GM12878 (cell line): ENCODE measurements at regions not wholly inside any gene's neighbourhood (a gene's known extent, or its start where the extent isn't known, plus 50 kb on each side); places are given as distances from the start of the nearest gene placed in this dataset.

ENCODE experiments used
- ATAC-seq: fragments of 200-7000 bp; cut with Tn5 transposase; 3 replicates; pipeline ENCODE4 v1.9.1; 2020; ENCODE audit warnings: mild to moderate bottlenecking, moderate library complexity
- BruUV-seq: library from RNA; stranded (reverse); fragments of 400-500 nt; replicated peaks from 2 replicates; lab custom pipeline; 2021; lab: Mats Ljungman, UMichigan
- CTCF ChIA-PET: fragments of 300-600 bp; sonication (Branson Sonifier 250); formaldehyde crosslinking; extraction: SDS; loops from one replicate; lab custom pipeline; 2021; ENCODE audit warnings: inconsistent platforms; lab: Yijun Ruan, JAX
- POLR2A ChIA-PET: fragments of 350-600 bp; formaldehyde crosslinking; extraction: SDS; loops from one replicate; lab custom pipeline; 2021; ENCODE audit warnings: inconsistent platforms; lab: Charles Lee
- RAD21 ChIA-PET: fragments of 300-600 bp; sonication (Branson Sonifier 250); formaldehyde crosslinking; loops from one replicate; lab custom pipeline; 2023; ENCODE audit warnings: antibody characterized with exemption; ENCODE audit not compliant: unreplicated experiment; lab: Charles Lee
- SMC1A ChIA-PET: fragments of 300-600 bp; sonication (Branson Sonifier 250); formaldehyde crosslinking; loops from one replicate; lab custom pipeline; 2023; ENCODE audit not compliant: unreplicated experiment, uncharacterized antibody; lab: Charles Lee
- DNase-seq: peaks from one replicate; pipeline ENCODE4 v3.0.0-alpha.2; 2011; ENCODE audit warnings: low read depth, low spot score
- FAIRE-seq: peaks from 3 replicates; lab custom pipeline; 2011; peaks lifted over from hg19 to GRCh38; lab: Jason Lieb, UNC
- H2AFZ ChIP-seq: 2 replicates; pipeline ENCODE4 v1.6.0; 2011; ENCODE audit warnings: low read depth, low read length, control low read depth; ENCODE audit not compliant: control insufficient read depth
- H3K27ac ChIP-seq: 2 replicates; pipeline ENCODE4 v1.5.1; 2011; ENCODE audit warnings: control low read depth; ENCODE audit not compliant: control insufficient read depth, insufficient read depth
- H3K27me3 ChIP-seq, 2 experiments: replicated peaks in 1 of 2; 2 replicates each; pipeline versions ENCODE4 v1.6.0 to v1.6.1; 2011; ENCODE audit warnings: low read length in 1 of 2; ENCODE audit not compliant: control insufficient read depth in 2 of 2, insufficient read depth in 2 of 2
- H3K36me3 ChIP-seq, 2 experiments: 2 replicates each; pipeline ENCODE4 v1.5.1; 2011; ENCODE audit warnings: low read length in 1 of 2; ENCODE audit not compliant: control insufficient read depth in 2 of 2, insufficient read depth in 2 of 2
- H3K4me1 ChIP-seq: 2 replicates; pipeline ENCODE4 v1.6.1; 2011; ENCODE audit warnings: mild to moderate bottlenecking, low read length, moderate library complexity, mixed read lengths; ENCODE audit not compliant: control insufficient read depth, insufficient read depth
- H3K4me2 ChIP-seq: 2 replicates; pipeline ENCODE4 v1.6.0; 2011; ENCODE audit warnings: control low read depth; ENCODE audit not compliant: control insufficient read depth, insufficient read depth
- H3K4me3 ChIP-seq: fragments of 200-600 bp; sonication (generic); 2 replicates; pipeline ENCODE4 v1.5.1; 2016
- H3K79me2 ChIP-seq: 2 replicates; pipeline ENCODE4 v1.6.0; 2011; ENCODE audit warnings: low read length; ENCODE audit not compliant: control insufficient read depth, insufficient read depth
- H3K9ac ChIP-seq: 2 replicates; pipeline ENCODE4 v1.8.0; 2011; ENCODE audit warnings: low read length, control low read depth, mixed read lengths; ENCODE audit not compliant: control insufficient read depth, insufficient read depth
- H3K9me3 ChIP-seq: replicated peaks from 3 replicates; pipeline ENCODE4 v1.5.1; 2011; ENCODE audit warnings: mild to moderate bottlenecking, low read length; ENCODE audit not compliant: control insufficient read depth, insufficient read depth
- H4K20me1 ChIP-seq: 2 replicates; pipeline ENCODE4 v1.6.0; 2011; ENCODE audit not compliant: control insufficient read depth, insufficient read depth
- CEBPB ChIP-seq, 2 experiments: fragments of 150-350 bp in 1 of 2; IDR thresholded peaks; 2 replicates each; pipeline ENCODE4 v1.6.1; 2012 to 2014; ENCODE audit warnings: low read depth in 2 of 2, low read length in 2 of 2, borderline replicate concordance in 1 of 2, inconsistent platforms in 1 of 2
- CUX1 ChIP-seq: IDR thresholded peaks from 2 replicates; pipeline ENCODE4 v1.6.1; 2012; ENCODE audit warnings: improper control_type of control experiment, low read depth, low read length; ENCODE audit not compliant: insufficient replicate concordance
- IKZF1 ChIP-seq: fragments of 450-650 bp; conservative IDR thresholded peaks from 2 replicates; pipeline ENCODE4 v1.6.1; 2017; ENCODE audit warnings: antibody characterized with exemption, mild to moderate bottlenecking
- IRF3 ChIP-seq: fragments of 450-650 bp; IDR thresholded peaks from 2 replicates; pipeline ENCODE4 v1.6.1; 2014; ENCODE audit warnings: mild to moderate bottlenecking
- MLLT1 ChIP-seq: fragments of 450-650 bp; IDR thresholded peaks from 2 replicates; pipeline ENCODE4 v1.6.1; 2016; ENCODE audit warnings: mild to moderate bottlenecking
- MTA3 ChIP-seq: IDR thresholded peaks from 2 replicates; pipeline ENCODE4 v1.6.1; 2012; ENCODE audit warnings: low read length, inconsistent platforms, borderline replicate concordance
- MYB ChIP-seq: fragments of 150-350 bp; IDR thresholded peaks from 2 replicates; pipeline ENCODE4 v1.6.1; 2014; ENCODE audit warnings: mild to moderate bottlenecking, low read depth, low read length, borderline replicate concordance
- RFX5 ChIP-seq: IDR thresholded peaks from 2 replicates; pipeline ENCODE4 v1.6.1; 2011; ENCODE audit warnings: low read depth, low read length, improper control_type of control experiment
- SMAD1 ChIP-seq: fragments of 450-650 bp; IDR thresholded peaks from 2 replicates; pipeline ENCODE4 v1.6.1; 2018; ENCODE audit warnings: mild to moderate bottlenecking, low read depth; ENCODE audit not compliant: partially characterized antibody
- SUPT20H ChIP-seq: IDR thresholded peaks from 2 replicates; pipeline ENCODE4 v1.6.1; 2011; ENCODE audit warnings: low read depth, mild to moderate bottlenecking, low read length, moderate library complexity, borderline replicate concordance; ENCODE audit not compliant: control insufficient read depth
- TARDBP ChIP-seq: IDR thresholded peaks from 2 replicates; pipeline ENCODE4 v1.6.1; 2016; ENCODE audit warnings: borderline replicate concordance
- TCF7 ChIP-seq: IDR thresholded peaks from 2 replicates; pipeline ENCODE4 v1.6.1; 2014; ENCODE audit warnings: antibody characterized with exemption, borderline replicate concordance
- ZNF24 ChIP-seq: fragments of 450-650 bp; IDR thresholded peaks from 2 replicates; pipeline ENCODE4 v1.6.1; 2017; ENCODE audit warnings: antibody characterized with exemption, mild to moderate bottlenecking
- WGBS: methylation state at CpG from one replicate; pipeline ENCODE4 v1.1.6; 2016; ENCODE audit warnings: low lambda C conversion rate; ENCODE audit not compliant: insufficient replicate concordance, insufficient coverage; ENCODE audit errors: missing lambda C conversion rate; 5-methylcytosine and 5-hydroxymethylcytosine counted together
- in situ Hi-C: fragments of 300-500 bp; cut with MboI; formaldehyde crosslinking; loops from 9 replicates; pipeline ENCODE4 v1.14.3; 2018; ENCODE audit warnings: mixed read lengths
- intact Hi-C: fragments of 100-400 bp; cut with micrococcal nuclease; formaldehyde crosslinking; loops from one replicate; pipeline ENCODE4 v1.14.2; 2022; ENCODE audit not compliant: unreplicated experiment

- TF ChIP-seq TCF7 (no peak), MYB (no peak)
Observed at GRCh38 chr4:166198516-166199310, 325.7 kb downstream of the TLL1 start (continued).

- no peaks in the 10 kb centered on the region for H3K36me3 ChIP-seq
- ChIA-PET SMC1A (no interaction called here), RAD21 (no interaction called here), POLR2A (no interaction called here), CTCF (no interaction called here)
- ATAC-seq: no peak
- WGBS: 36% methylated on average over 4 of the region's 4 CpGs
- H3K27ac ChIP-seq: no peak overlapping the region
- intact Hi-C loops (no loop called here), in situ Hi-C loops (no loop called here)
- no peaks in the 10 kb centered on the region for H3K9me3 ChIP-seq
- no peak for FAIRE-seq
- H2AFZ ChIP-seq: no peak overlapping the region
- BruUV-seq: no TSS peak
- no peak overlapping the region for H3K4me3 ChIP-seq
- no peaks in the 10 kb centered on the region for H3K4me1 ChIP-seq
- H4K20me1 ChIP-seq: no peaks in the 10 kb centered on the region
- no peaks in the 10 kb centered on the region for H3K79me2 ChIP-seq
- 0 out of 4 replicates have a peak, but pooled peaks cover 0 to 3% of the 10 kb centered on the region in 2 experiments for H3K27me3 ChIP-seq
- no peak overlapping the region for H3K9ac ChIP-seq
- no peak for DNase-seq
- H3K4me2 ChIP-seq: no peak overlapping the region
- TF ChIP-seq TARDBP: no peak
- TF ChIP-seq RFX5: no peak
- no peak for TF ChIP-seq CEBPB (IDR thresholded peaks at IDR 0.05; ENCODE audit: borderline replicate concordance in 1 of 2, low read depth in 2 of 2, low read length in 2 of 2)
- TF ChIP-seq MTA3: no peak
- no peak for TF ChIP-seq MLLT1
- TF ChIP-seq IRF3: no peak
- no peak for TF ChIP-seq ZNF24
- TF ChIP-seq SMAD1: no peak
- no peak for TF ChIP-seq IKZF1
- TF ChIP-seq SUPT20H: no peak
- no peak for TF ChIP-seq CUX1
Observed at GRCh38 chr4:166202991-166203390, 330.0 kb downstream of the TLL1 start.
